ENCODE measurements at regions not wholly inside any gene's neighbourhood (a gene's known extent, or its start where the extent isn't known, plus 50 kb on each side); places are given as distances from the start of the nearest gene placed in this dataset.

- no peak for TF ChIP-seq CTCF (IDR thresholded peaks at IDR 0.05; ENCODE audit: insufficient read depth, low read length)
- TF ChIP-seq GABPA (IDR thresholded peaks at IDR 0.05; ENCODE audit: low read depth): no peak
- TF ChIP-seq, protein P1, sequence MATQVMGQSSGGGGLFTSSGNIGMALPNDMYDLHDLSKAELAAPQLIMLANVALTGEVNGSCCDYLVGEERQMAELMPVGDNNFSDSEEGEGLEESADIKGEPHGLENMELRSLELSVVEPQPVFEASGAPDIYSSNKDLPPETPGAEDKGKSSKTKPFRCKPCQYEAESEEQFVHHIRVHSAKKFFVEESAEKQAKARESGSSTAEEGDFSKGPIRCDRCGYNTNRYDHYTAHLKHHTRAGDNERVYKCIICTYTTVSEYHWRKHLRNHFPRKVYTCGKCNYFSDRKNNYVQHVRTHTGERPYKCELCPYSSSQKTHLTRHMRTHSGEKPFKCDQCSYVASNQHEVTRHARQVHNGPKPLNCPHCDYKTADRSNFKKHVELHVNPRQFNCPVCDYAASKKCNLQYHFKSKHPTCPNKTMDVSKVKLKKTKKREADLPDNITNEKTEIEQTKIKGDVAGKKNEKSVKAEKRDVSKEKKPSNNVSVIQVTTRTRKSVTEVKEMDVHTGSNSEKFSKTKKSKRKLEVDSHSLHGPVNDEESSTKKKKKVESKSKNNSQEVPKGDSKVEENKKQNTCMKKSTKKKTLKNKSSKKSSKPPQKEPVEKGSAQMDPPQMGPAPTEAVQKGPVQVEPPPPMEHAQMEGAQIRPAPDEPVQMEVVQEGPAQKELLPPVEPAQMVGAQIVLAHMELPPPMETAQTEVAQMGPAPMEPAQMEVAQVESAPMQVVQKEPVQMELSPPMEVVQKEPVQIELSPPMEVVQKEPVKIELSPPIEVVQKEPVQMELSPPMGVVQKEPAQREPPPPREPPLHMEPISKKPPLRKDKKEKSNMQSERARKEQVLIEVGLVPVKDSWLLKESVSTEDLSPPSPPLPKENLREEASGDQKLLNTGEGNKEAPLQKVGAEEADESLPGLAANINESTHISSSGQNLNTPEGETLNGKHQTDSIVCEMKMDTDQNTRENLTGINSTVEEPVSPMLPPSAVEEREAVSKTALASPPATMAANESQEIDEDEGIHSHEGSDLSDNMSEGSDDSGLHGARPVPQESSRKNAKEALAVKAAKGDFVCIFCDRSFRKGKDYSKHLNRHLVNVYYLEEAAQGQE (IDR thresholded peaks at IDR 0.05; ENCODE audit: insufficient replicate concordance, low read depth): no peak
- no peak for TF ChIP-seq POLR2AphosphoS5 (IDR thresholded peaks at IDR 0.05; ENCODE audit: low read depth)
These were observed 834.5 kb upstream of the NECTIN3 start for GRCh38 chr3:110236976-110237610.
